Lung (tissue), 11 donors: ENCODE measurements at regions not wholly inside any gene's neighbourhood (a gene's known extent, or its start where the extent isn't known, plus 50 kb on each side); places are given as distances from the start of the nearest gene placed in this dataset.

Source experiments
- ATAC-seq: fragments of 200-7000 bp; cut with Tn5 transposase; one replicate; pipeline ENCODE4 v1.9.1; 2020; ENCODE audit warnings: moderate number of reproducible peaks; ENCODE audit not compliant: insufficient read depth, low FRiP score
- DNase-seq, 3 donors: peaks; one replicate each; pipeline ENCODE4 v3.0.0-alpha.2; 2013 to 2017
- H3K27ac ChIP-seq, 2 donors: one replicate each; pipeline ENCODE4 v1.5.1; 2013; ENCODE audit warnings: mild to moderate bottlenecking in 2 of 2, moderate library complexity in 2 of 2, control low read depth in 1 of 2, inconsistent platforms in 1 of 2, low read depth in 1 of 2, low read length in 1 of 2
- H3K27me3 ChIP-seq, 3 donors: one replicate each; pipeline ENCODE4 v1.5.1; 2013; ENCODE audit warnings: low read length in 2 of 3; ENCODE audit not compliant: control insufficient read depth in 3 of 3, insufficient read depth in 3 of 3
- H3K36me3 ChIP-seq, 4 donors: one replicate each; pipeline ENCODE4 v1.5.1; 2013; ENCODE audit warnings: low read length in 4 of 4, mild to moderate bottlenecking in 1 of 4, moderate library complexity in 1 of 4; ENCODE audit not compliant: control insufficient read depth in 4 of 4, insufficient read depth in 4 of 4
- H3K4me1 ChIP-seq, 5 donors: one replicate each; pipeline ENCODE4 v1.5.1; 2013; ENCODE audit warnings: low read length in 5 of 5, mild to moderate bottlenecking in 2 of 5, moderate library complexity in 1 of 5; ENCODE audit not compliant: control insufficient read depth in 5 of 5, insufficient read depth in 5 of 5
- H3K4me3 ChIP-seq: one replicate; pipeline ENCODE4 v1.5.1; 2013; ENCODE audit warnings: mild to moderate bottlenecking, control low read depth, moderate library complexity
- H3K9ac ChIP-seq, 2 donors: one replicate each; pipeline ENCODE4 v1.5.1; 2013; ENCODE audit warnings: low read length in 2 of 2, control low read depth in 1 of 2; ENCODE audit not compliant: insufficient read depth in 1 of 2
- H3K9me3 ChIP-seq, 4 donors: one replicate each; pipeline ENCODE4 v1.5.1; 2013; ENCODE audit warnings: low read length in 3 of 4, mild to moderate bottlenecking in 1 of 4, moderate library complexity in 1 of 4; ENCODE audit not compliant: control insufficient read depth in 4 of 4, insufficient read depth in 3 of 4
- WGBS, 2 donors: extraction: QIAGEN DNeasy Blood & Tissue Kit; methylation state at CpG; one replicate each; pipeline ENCODE4 v1.1.7; 2013; 5-methylcytosine and 5-hydroxymethylcytosine counted together
- TF ChIP-seq, protein P1 (sequence below): IDR thresholded peaks from 2 replicates; pipeline ENCODE4 v1.5.1; 2012; ENCODE audit warnings: mild to moderate bottlenecking; ENCODE audit errors: control extremely low read depth, extremely low read depth
- donor health status: control.
- donor health status: control.
- donor health status: Bipolar disorder and iron deficiency.
- donor health status: healthy.
- donor health status: DM: yes; HTN: yes; CAD: no.

DNA sequence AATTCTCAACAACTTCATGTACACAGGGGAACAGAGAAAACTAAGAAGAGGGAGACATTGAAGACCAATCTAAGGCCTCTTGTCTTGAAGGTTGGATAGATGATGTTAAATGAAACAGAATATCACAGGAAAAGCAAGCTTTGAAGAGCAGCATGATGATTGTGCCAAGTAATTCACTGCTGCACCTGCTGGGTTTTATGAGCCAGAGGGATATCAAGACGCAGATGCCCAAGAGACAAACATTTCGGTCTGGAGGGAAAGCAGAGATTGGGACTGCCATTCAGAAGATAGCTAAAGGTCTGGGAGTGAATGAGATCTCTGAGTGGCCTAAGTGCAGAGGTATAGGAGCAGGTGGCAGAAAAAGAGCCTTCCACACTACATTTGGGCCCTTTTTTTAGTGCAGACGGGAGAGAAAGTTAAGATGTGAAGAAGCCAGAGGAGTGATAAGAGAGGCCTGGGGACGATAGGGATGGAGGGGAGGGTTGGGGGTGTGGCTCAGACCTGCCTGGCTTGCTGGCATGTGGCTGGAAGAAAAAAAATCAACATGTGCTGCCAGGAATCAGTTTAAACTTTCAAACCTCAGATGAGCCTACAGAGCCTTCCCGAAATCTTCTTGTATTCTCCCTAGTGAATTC, 200.6 kb downstream of the AEBP2 start:
- H3K4me3 ChIP-seq: no peak overlapping the region
- H3K27me3 ChIP-seq: no peaks in the 10 kb centered on the region
- no peak overlapping the region for H3K9ac ChIP-seq
- H3K36me3 ChIP-seq: no peaks in the 10 kb centered on the region
- no peaks in the 10 kb centered on the region for H3K9me3 ChIP-seq
- peaks cover 0 to 4% (median 0%) of the 10 kb centered on the region in 5 donors for H3K4me1 ChIP-seq
- H3K27ac ChIP-seq: no peak overlapping the region
- WGBS, 2 donors: 84 to 92% methylated on average over 5 of the region's 5 CpGs
- TF ChIP-seq, protein P1, sequence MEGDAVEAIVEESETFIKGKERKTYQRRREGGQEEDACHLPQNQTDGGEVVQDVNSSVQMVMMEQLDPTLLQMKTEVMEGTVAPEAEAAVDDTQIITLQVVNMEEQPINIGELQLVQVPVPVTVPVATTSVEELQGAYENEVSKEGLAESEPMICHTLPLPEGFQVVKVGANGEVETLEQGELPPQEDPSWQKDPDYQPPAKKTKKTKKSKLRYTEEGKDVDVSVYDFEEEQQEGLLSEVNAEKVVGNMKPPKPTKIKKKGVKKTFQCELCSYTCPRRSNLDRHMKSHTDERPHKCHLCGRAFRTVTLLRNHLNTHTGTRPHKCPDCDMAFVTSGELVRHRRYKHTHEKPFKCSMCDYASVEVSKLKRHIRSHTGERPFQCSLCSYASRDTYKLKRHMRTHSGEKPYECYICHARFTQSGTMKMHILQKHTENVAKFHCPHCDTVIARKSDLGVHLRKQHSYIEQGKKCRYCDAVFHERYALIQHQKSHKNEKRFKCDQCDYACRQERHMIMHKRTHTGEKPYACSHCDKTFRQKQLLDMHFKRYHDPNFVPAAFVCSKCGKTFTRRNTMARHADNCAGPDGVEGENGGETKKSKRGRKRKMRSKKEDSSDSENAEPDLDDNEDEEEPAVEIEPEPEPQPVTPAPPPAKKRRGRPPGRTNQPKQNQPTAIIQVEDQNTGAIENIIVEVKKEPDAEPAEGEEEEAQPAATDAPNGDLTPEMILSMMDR: no peak
- ATAC-seq (no peak), DNase-seq (no peak)

GRCh38 chr12:19641235-19642080, 202.2 kb downstream of the AEBP2 start:
- H3K9ac ChIP-seq: no peak overlapping the region
- no peak overlapping the region for H3K27ac ChIP-seq
- TF ChIP-seq, protein P1: no peak
- peaks cover 0 to 1% (median 0%) of the 10 kb centered on the region in 4 donors for H3K9me3 ChIP-seq
- H3K36me3 ChIP-seq: no peaks in the 10 kb centered on the region
- DNase-seq: no peak
- no peak for ATAC-seq
- 88 to 93% methylated on average over 5 of the region's 5 CpGs for WGBS, 2 donors
- H3K4me1 ChIP-seq: peaks cover 0 to 4% (median 0%) of the 10 kb centered on the region in 5 donors
- no peaks in the 10 kb centered on the region for H3K27me3 ChIP-seq
- no peak overlapping the region for H3K4me3 ChIP-seq

DNA sequence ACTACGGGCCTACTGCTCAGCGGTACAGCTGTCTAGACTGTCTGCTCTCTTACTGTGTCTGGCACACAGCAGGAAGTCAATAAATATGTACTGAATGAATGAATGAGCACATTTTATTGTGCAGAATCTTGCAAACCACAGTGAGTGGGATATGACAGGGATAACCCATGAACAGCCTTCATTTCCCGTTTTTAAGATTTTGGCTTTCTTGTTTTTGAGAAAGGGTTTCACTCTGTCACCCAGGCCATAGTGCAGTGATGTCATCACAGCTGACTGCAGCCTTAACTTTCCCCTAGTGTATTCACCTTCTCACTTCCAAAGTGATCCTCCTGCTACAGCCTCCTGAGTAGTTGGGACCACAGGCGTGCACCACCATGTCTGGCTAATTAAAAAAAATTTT, 203.1 kb downstream of the AEBP2 start:
- H3K9ac ChIP-seq: no peak overlapping the region
- no peak overlapping the region for H3K4me3 ChIP-seq
- no peak for DNase-seq
- H3K27ac ChIP-seq: no peak overlapping the region
- TF ChIP-seq, protein P1: no peak
- 85 to 90% methylated on average over 4 of the region's 4 CpGs for WGBS, 2 donors
- H3K9me3 ChIP-seq: peaks cover 0 to 1% (median 0%) of the 10 kb centered on the region in 4 donors
- no peak for ATAC-seq
- H3K36me3 ChIP-seq: no peaks in the 10 kb centered on the region
- peaks cover 0 to 4% (median 0%) of the 10 kb centered on the region in 5 donors for H3K4me1 ChIP-seq
- no peaks in the 10 kb centered on the region for H3K27me3 ChIP-seq
